GM21717 (cell line): ENCODE measurements at regions not wholly inside any gene's neighbourhood (a gene's known extent, or its start where the extent isn't known, plus 50 kb on each side); places are given as distances from the start of the nearest gene placed in this dataset.
"Not testable (repeated sequence)": the region's sequence is repeated elsewhere in the genome, so short reads cannot be mapped to it uniquely, and the experiment has no call there.

Experiments
- ATAC-seq: cut with Tn5 transposase; IDR thresholded peaks from one replicate; pipeline ENCODE4 v1.9.1; 2021; ENCODE audit warnings: mild to moderate bottlenecking, moderate library complexity; ENCODE audit not compliant: unreplicated experiment

GRCh38 chr9:87781331-87781730, 55.4 kb downstream of the CTSL start:
- no peak for ATAC-seq

GRCh38 chr9:87783180-87783579, 57.3 kb downstream of the CTSL start:
- no peak for ATAC-seq

- not testable (repeated sequence) for ATAC-seq
Observed at GRCh38 chr9:87785315-87785970, 59.5 kb downstream of the CTSL start.

- ATAC-seq = no peak
Observed at GRCh38 chr9:87786423-87786822, 60.5 kb downstream of the CTSL start.

GRCh38 chr9:87786876-87787275, 61.0 kb downstream of the CTSL start:
- ATAC-seq = no peak

- no peak for ATAC-seq
Observed at GRCh38 chr9:87787735-87788134, 61.8 kb downstream of the CTSL start.

- peak; percentile 91 for ATAC-seq
Observed at GRCh38 chr9:87792831-87793288, 66.9 kb downstream of the CTSL start.

- ATAC-seq = no peak
Observed at GRCh38 chr9:87793292-87793691, 67.4 kb downstream of the CTSL start.

GRCh38 chr9:87795178-87795577, 69.3 kb downstream of the CTSL start:
- ATAC-seq = no peak

- ATAC-seq = no peak
Observed at GRCh38 chr9:87796196-87796595, 70.3 kb downstream of the CTSL start.

- ATAC-seq = no peak
Observed at GRCh38 chr9:87798261-87798833, 72.4 kb downstream of the CTSL start.

- no peak for ATAC-seq
Observed at GRCh38 chr9:87799503-87799902, 73.6 kb downstream of the CTSL start.

- ATAC-seq = no peak
Observed at GRCh38 chr9:87800456-87800855, 74.5 kb downstream of the CTSL start.

GRCh38 chr9:87801013-87801412, 75.1 kb downstream of the CTSL start:
- ATAC-seq = no peak

GRCh38 chr9:87803166-87803565, 77.2 kb downstream of the CTSL start:
- no peak for ATAC-seq

- no peak for ATAC-seq
Observed at GRCh38 chr9:87803623-87804345, 77.9 kb downstream of the CTSL start.

- ATAC-seq = no peak
Observed at GRCh38 chr9:87805259-87805658, 77.4 kb upstream of the SPATA31E1 start.

GRCh38 chr9:87810008-87810407, 72.7 kb upstream of the SPATA31E1 start:
- ATAC-seq = no peak

- ATAC-seq = no peak
Observed at GRCh38 chr9:87810679-87811178, 71.9 kb upstream of the SPATA31E1 start.

- ATAC-seq = no peak
Observed at GRCh38 chr9:87812375-87813118, 70.1 kb upstream of the SPATA31E1 start.

GRCh38 chr9:87813119-87813463, 69.6 kb upstream of the SPATA31E1 start:
- no peak for ATAC-seq
